SKM-1 treated with dmso at 0.1 percent for 144 hours (cell line): ENCODE measurements at regions not wholly inside any gene's neighbourhood (a gene's known extent, or its start where the extent isn't known, plus 50 kb on each side); places are given as distances from the start of the nearest gene placed in this dataset.

Source experiments
- DNase-seq: peaks from one replicate; lab custom pipeline; 2025; ENCODE audit not compliant: unreplicated experiment; lab: John Stamatoyannopoulos, UW

DNA sequence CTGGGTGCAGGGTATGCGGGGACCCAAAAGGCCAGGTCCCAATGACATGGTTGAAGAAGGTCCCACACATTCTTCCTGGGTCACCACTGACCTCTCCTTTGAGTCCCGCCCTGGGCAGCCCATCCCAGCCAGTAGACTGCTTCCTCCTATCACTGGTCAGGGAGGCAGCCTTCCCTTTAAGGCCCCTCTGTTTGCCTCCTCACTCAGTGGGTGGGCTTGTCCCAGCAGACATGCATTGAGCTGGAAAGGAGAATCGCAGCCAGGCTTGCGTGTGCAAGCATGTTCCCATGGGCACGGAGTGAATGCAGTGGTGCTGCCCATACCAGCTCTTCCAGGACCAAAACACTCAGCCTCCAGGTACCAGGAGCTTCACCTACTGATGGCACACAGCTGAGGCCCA lies 162.4 kb upstream of the SYT13 start:
- DNase-seq, result no peak

DNA sequence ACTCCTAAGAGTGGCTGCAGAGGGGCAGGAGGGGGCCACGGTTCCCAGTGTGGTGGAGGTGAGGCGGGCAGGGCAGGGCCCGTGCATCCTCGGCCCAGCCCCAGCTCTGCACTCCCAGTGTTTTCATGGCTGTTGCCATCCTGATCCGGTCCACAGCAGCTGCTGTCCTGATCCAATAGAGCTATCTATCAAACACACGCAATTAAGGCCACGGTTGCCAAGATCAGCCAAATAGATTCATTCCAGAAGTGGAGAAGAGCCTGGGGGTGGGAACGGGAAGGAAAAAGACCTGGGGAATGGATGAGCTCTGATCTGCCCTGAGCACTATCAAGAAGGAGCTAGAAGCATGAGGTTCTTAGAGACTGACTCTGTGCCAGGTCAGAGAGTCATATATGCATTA lies 160.9 kb upstream of the SYT13 start:
- DNase-seq, result no peak

DNA sequence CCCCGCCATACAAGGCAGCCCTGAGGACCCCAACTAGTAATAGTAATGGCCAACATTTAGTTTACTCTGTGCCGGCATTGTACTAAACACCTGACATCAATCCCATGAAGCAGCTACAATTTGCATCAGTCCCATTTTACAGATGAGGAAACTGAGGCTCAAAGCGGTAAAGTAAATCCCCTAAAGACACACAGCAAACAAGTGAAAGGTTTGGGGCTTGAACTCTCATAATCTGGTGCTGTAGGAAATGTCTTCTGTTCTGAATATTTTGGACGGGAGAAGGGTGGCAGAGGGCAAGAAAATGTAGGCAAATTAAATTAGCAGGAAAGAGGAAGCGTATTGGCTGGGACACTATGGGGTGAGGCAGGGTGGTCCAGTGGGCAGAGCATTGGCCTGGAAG lies 160.3 kb upstream of the SYT13 start:
- no peak for DNase-seq

DNA sequence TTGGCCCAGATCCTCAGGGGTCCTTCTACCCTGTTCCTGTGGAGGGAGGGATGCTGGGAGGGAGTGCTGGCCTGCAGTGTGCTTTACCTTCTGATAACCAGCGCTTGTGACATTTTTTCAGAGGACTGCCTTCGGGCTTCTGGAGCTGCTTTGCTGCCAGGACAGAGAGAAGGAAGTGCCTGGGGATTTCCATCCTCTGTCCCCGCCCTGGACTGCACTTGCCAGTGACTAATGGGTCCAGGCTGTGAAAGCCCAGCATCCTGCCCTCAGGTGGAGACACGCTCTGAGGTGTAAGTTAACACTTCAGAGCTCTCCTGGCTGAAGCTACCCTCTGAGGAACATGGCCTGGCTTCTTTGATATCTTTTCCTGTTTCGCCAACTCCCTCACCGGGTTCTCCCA lies 158.7 kb upstream of the SYT13 start:
- no peak for DNase-seq

DNA sequence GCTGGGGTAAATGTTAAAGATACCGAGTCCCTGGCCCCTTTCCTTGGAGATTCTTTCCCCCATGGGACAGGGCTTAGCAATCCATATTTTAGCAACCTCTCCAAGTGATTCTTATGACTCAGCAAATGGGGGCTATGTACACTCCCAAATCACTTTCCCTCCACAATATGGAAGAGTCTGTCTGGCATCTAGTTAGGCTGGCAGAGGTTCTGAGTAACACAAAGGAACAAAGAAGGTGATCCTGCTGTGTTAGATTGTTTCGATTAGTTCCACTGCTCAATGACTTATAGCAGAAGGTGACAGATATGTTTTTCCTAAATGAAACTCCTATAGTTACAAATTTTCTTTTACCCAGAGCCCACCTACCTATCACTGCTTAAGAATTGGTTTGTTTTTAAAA lies 154.0 kb upstream of the SYT13 start:
- DNase-seq, result no peak

DNA sequence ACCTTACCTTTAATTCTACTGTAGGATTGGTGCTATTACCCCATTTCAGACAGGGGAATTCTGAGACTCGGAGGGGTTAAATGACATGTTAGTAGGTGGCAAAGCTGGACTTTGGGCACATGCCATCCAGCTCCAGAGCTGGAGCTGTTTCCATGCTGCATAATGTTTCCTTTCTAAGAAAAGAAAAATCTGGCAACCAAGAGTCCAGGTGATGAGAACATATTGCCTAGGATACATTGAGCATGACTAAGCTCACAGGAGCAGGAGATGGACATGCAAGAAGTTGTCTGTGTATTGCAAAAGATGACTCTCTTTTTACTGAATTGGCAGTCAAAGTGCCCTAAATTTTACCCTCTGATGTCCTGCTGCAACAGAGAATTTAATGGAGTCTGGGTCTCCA lies 150.8 kb upstream of the SYT13 start:
- DNase-seq, result no peak

DNA sequence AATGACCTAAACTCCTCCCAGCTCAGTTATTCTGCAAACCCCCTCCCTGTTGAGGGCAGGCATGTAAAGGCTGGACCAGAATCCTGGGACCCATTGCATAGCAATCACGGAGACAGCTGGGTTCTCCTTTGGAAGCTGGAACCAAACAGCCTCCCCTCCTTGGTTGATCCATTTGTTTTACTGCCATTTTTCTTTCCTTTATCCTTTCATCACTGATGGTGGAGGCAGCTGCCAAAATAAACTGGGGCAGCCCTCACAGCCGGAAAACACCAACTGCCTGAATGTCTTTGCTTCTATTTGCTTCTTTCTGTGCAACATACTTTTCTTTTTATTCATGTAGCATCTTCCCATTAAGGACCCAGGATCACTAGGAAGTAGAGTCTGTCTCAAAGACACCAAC lies 150.0 kb upstream of the SYT13 start:
- no peak for DNase-seq

DNA sequence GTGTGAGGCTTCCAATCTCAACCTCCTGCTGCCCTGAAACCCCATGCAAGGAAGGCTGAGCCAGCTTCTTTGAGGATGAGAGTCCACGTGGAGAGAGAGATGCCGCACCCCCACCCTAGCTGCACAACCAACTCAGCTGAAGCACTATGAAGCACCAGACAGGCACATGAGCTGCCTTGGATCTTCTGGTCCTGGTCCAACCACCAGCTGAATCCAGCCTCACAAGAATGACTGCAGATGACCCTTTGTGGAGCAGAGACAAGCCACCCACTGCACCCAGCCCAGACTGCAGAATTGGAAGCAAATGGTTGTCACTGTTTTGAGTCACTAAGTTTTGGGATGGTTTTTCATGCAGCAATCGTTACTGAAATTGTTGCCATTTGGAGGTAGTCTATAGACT lies 149.6 kb upstream of the SYT13 start:
- DNase-seq, result no peak

DNA sequence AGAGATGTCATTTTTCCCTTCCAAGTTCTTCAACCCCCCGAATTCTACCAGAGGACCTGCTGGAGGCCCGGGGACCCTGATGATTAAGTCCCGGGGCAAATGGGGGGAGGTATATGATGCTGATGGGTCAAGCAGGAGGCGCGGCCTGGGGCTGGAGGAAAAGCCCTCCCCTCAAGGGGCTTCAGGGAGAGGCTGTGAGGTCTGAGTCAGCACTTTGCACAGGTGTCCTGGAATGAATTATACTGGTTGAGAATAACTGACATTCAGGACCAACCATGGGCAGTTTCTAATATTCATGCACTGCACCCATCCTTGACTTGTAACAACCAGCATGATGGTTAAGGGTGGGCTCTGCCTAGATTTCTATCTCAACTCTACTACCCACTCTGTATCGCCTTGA lies 146.8 kb upstream of the SYT13 start:
- no peak for DNase-seq

DNA sequence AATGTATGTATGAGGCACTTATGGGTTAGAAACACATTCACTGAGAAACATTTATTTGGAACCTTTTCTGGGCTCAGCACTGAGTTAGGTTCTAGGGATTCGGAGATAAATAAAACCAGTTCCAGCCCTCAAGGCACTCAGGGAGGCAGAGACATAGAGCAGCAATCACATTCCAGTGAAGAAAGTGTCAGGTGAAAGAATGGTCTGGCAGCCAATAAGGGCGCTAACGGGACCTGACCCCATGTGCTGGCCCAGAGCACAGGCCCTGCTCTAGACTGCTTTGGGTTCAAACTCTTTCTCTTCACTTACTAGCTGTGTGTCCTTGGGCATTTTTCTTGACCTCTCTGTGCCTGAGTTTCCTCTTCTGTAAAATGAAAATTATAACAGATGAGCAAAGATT lies 146.0 kb upstream of the SYT13 start:
- no peak for DNase-seq

DNA sequence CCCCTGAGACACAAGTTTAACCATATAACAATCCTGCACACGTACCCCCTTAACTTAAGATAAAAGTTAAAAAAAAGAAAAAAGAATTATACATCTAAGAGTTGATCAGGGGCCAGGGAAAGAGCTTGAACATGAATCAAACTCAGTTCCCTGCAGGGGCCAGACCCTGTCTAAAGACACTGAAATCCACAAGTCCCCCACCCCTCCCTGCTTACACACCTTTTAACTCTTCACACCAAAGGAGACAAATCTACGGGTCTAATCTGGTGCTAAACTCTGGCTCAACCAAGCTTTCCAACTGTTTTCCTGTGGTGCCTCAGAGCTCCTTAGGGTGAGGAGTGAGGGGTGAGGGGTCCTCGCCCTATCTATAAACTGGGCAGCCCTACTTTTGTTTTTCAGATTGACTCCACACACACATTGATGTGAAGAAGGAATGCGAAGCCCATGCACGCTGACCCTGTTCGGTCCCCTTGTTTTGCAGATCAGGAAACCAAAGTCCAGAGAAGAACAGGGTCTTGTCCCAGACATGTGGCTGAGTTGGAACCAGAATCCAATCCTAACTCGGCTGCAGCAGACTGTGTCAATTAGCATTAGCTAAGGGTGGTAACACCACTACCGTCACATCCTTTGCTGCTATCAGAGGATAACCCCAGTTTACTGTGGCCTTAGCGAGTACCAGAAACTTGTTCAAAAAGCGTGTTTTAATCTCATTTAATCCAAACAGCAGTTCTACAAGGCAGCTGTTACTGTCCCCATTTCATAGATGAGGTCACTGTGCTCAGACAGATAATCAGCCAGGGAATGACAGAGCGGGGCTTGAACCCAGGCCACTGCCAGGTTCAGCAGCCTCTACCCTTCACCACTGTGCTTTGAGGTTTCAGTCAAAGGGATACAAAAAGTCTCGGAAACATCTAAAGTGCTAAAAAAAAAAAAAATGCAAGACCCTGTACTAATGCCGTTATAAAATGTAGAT lies 145.2 kb upstream of the SYT13 start:
- no peak for DNase-seq

DNA sequence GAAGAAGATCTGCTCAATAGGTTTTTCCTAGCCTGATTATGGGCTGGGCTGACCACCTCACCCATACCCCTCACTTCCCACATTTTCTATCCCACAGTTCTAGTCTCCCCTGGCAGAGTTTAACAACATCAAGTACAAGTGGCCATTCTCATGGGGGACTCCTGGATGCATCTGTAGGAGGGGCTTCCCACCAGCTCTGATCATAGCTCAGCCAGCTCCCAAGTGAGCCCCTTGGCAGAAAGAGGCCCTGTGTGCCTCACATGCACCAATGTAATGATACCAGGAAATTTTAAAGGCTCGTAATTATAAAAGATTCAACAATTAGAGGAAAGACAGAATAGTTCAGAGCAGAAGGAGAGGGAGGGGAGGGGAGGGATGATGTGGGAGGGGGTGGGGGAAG lies 144.2 kb upstream of the SYT13 start:
- DNase-seq, result no peak

DNA sequence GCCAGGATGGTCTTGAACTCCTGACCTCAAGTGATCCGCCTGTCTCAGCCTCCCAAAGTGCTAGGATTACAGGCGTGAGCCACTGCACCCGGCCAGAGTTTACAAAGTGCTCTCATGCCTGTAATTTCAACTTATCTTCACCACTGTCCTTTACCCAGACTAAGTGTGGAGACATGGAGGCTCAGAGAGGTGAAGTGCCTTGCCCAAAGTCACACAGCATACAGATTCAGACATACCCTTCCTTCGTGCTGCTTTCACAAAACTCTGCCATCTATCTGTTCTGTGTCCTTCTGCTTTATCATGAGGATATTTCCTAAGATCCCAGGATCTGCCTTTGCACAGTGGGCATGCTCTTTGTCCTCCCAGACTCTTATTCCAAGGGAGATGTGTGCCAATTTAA lies 143.6 kb upstream of the SYT13 start:
- DNase-seq, result no peak

DNA sequence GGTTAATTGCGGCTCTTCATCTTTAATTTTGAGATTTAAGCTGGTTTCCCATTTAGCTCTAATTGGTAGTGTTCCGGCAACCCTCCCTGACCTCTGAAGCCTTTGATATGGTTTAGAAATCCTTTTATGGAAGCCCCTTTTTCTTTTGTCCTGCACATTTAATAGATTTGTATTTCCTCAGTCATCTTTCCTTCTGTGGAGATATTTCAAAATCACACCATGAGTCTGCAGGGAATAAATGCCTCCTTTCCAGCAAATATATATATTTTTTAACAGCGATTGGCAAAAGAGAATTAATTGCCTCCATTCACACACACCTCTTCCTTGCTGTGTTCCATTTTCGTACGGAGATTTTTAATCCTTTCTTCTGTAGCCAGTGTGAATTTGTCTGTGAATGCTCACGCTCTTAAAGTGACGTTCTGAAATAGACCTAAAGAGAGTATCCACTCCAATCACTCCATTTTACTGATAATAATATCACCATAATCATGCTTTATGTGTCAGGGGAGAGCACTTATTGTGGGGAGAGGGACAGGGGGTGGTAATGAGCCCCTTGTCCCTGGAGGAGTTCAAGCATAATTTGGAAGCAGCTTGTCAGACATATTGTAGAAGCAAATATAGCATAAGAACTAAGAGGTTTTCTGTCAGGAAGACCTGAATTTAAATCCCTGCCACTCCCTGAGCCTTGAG lies 142.5 kb upstream of the SYT13 start:
- no peak for DNase-seq

DNA sequence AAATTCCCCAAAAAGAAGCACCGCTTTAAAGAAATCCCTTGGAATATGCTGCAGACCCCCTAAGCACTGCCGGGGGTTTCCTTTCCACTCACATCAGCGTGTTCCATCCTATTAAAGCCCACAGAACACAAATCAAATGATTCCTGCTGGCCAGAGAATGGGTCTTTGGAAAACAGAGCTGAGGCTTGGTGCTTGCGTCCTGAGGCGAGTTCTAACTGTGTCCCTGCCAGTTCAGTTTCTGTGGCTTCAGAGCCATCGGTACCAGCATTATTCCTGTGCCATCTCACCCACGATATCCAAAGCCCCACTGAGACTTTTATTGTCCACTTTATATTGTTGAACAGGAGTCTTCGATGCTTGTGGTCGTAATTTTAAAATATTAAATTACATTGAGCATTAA lies 142.0 kb upstream of the SYT13 start:
- DNase-seq, result no peak

DNA sequence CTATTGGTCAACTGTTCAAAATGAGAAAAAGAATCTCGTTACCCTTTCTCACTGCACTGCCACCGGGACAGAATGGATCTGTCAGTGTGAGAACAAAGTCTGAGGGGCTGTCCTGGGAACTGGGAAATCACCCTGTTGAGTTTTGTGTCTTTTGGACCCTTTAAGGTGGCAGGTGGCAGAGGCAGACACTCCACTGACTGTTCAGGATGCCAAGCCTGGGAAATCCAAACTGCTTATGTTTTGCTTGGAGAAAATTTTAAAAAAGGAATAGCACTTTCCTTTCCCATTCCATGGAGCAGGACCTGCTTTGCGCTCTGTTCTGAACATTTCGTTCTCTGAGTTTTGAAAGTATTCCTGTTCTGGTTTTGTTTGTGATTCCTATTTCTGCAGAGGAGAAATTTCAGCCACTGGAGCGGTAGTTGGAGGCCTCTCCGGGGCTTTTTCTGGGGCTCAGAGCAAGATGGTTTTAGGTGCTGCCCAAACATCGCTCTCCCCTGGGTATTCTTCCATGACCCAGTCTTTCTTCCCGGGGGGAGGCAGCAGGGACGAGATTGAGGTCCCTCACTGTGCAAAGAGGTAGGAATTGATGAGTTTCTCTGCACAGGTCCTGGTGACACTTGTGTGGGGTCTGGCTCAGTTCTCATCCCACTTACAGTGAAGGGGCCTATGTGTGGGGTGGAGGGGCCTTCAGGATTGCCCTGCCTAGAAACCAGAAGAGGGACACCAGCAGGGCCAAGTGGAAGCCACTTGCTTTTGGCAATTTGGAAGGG lies 138.5 kb upstream of the SYT13 start:
- no peak for DNase-seq

DNA sequence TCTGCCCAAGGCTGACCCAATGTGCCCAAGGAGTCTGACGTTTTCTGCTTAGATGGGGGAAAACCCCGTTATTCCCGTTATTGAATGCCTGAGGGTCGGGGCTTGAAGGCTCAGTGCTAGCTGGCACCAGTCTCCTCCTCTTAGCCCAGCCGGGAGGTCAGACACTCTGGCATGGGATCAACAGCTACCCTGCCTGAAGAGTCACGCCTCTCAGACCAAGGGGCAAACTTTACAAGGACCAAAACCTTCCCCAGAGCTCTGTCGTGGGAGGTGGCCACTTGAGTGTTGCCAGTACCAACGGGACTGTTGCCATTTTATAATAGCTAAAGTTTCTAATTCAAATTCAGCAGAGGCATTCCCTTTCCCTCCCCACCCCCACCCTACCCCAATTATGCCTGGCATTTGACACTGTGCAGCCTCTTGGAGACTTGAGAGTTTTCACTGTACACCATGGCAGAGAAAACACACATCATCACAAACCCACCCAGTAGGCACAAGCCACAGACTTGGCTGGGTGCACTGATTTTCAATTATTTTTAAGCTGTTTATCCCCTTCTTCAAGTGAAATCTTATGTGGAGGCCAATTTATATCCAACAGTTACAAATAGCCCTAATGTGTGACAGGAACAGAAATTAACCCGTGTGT lies 137.5 kb upstream of the SYT13 start:
- DNase-seq, result no peak

DNA sequence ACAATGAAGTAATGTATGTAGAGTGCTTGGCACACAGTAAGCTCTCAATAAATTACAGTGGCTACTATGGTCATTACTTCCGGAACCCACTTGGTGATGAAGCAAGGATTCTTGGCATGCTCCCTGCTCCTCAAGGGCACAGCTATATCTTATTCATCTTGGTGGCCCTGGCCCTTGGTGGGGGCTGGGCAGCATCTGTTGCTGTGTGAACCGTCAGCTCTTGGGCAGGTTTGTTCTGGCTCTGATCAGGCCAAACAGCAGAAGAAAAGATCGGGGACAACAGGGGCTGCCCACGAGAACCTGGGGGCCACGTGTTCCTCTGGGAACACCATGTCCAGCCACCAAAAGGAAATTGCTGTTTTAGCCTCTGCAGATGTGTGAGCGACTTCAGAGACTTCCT lies 136.9 kb upstream of the SYT13 start:
- DNase-seq, result no peak

DNA sequence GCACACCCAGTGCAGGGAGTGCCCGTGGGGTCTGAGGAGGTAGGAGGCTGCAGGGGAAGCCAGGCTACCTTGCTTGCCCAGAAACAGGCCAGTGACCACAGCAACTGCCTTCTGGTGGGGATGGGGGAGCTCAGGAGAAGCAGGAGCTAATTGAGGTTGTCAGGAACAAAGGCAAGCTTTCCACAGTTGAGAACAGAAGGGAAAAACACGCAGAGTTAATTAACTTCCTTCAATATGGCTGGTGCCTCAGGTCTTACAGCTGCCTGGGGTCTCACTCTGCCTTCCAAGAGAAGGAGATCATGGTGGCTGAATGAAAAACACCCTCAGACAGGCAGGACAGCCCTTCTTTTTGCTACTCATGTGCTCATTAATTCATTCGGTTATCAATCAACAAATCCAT lies 127.9 kb upstream of the SYT13 start:
- DNase-seq, result no peak

DNA sequence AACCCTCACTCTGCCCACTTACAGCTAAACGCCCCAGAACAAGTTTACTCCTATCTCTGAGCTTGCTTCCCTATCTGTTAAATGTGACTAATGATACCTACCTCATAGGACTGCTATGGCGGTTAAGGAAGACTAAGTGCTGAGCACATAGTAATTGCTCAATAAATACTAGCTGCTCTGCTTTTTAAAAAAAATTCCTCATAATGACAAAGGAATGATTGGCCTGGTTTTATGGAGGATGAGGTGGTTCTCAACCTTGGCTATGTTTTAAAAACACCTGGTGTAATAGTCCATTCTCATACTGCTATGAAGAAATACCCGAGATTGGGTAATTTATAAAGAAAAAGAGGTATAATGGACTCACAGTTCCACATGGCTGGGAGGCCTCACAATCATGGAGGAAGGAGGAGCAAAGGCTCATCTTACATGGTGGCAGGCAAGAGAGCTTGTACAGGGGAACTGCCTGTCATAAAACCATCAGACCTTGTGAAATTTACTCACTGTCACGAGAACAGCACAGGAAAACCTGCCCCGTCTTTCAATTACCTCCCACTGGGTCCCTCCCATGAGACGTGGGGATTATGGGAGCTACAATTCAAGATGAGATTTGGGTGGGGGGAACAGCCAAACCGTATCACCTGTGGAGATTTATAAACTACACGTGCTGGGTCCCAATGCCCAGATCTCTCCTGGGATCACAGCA lies 127.2 kb upstream of the SYT13 start:
- DNase-seq, result no peak

DNA sequence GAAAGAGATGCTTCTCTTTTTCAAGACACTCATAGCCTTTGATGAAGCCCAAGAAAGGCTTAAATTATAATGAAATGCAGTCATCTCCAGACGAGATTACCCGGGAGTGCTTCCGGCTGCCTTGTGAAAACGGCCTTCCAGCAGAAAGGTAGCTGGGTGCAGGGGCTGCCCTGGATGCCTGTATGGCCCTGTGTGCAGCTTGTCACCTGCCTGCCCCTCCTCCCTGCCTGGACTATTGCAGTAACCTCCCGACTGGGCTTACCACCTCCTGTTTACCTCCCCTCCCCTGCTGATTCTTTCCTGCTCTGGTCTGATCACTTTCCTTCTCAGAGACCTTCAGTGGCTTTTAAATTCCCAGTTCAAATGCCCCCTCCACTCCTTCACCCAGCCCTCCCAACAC lies 126.4 kb upstream of the SYT13 start:
- no peak for DNase-seq
